Large intestine (tissue), 3 donors: ENCODE measurements at regions not wholly inside any gene's neighbourhood (a gene's known extent, or its start where the extent isn't known, plus 50 kb on each side); places are given as distances from the start of the nearest gene placed in this dataset.

Experiments used
- DNase-seq, 2 donors: peaks; one replicate each; pipeline versions ENCODE4 v3.0.0 to v3.0.0-alpha.2; 2013
- H3K27ac ChIP-seq: one replicate; pipeline ENCODE4 v1.5.1; 2013; ENCODE audit warnings: low read length
- H3K27me3 ChIP-seq: 2 replicates; pipeline ENCODE4 v1.6.1; 2013; ENCODE audit warnings: low read length; ENCODE audit not compliant: control insufficient read depth, insufficient read depth
- H3K36me3 ChIP-seq: 2 replicates; pipeline ENCODE4 v1.6.1; 2013; ENCODE audit warnings: low read length; ENCODE audit not compliant: control insufficient read depth, insufficient read depth
- H3K4me1 ChIP-seq: one replicate; pipeline ENCODE4 v1.6.1; 2013; ENCODE audit warnings: low read length; ENCODE audit not compliant: control insufficient read depth, insufficient read depth
- H3K4me3 ChIP-seq: one replicate; pipeline ENCODE4 v1.5.1; 2013; ENCODE audit warnings: low read length
- H3K9me3 ChIP-seq: one replicate; pipeline ENCODE4 v1.6.1; 2013; ENCODE audit warnings: mild to moderate bottlenecking, low read depth, low read length, moderate library complexity; ENCODE audit not compliant: control insufficient read depth
- WGBS: methylation state at CpG from one replicate; pipeline ENCODE4 v1.1.5; 2013; ENCODE audit warnings: low lambda C conversion rate; ENCODE audit not compliant: insufficient coverage; 5-methylcytosine and 5-hydroxymethylcytosine counted together

DNA sequence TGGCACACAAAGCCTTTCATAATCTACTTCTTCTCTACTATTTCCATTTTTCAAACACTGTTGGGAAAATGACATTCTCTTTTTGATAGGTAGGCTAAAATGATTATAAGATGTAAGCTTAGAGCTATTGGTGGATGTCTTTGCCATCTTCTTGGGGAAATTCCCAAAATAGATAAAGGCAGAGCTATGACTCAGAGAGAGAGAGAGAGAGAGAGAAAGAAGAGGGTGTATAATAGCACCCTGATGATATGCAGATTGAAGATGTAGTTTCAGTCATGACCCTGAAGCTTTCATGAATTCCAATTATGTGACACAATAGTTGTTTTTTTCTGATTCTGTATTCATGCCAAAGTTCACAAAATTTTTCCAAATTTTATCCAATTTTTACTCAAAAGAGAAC, 529.1 kb downstream of the HS3ST4 start:
- Histone ChIP-seq H3K4me1 (no peaks in the 10 kb centered on the region), H3K36me3 (no peaks in the 10 kb centered on the region), H3K9me3 (no peaks in the 10 kb centered on the region), H3K4me3 (no peak overlapping the region), H3K27ac (no peak overlapping the region), H3K27me3 (no peaks in the 10 kb centered on the region)
- no peak for DNase-seq

DNA sequence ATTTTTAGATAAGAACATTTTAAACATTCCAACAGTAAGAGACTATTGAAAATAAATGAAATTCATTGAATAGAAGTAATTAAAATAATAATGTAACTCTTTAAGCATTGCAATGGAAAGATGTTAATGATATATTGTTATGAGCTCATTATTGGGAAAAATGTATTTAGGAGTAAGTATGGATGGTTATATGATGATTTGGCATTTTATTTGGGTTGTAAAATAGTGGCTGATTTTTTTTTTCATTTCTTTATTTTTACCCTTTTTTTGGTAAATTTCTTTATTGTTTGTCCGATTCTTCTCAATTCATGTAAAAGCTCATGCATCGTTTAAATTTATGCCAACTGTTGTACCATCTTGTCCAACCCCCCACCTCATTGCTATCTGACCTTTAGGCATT, 539.9 kb downstream of the HS3ST4 start:
- no peaks in the 10 kb centered on the region for H3K4me1 ChIP-seq
- DNase-seq = no peak
- H3K4me3 ChIP-seq = no peak overlapping the region
- no CpG with 5 or more reads among the region's 2 CpGs for WGBS
- no peak overlapping the region for H3K27ac ChIP-seq
- H3K27me3 ChIP-seq = no peaks in the 10 kb centered on the region
- no peaks in the 10 kb centered on the region for H3K9me3 ChIP-seq
- H3K36me3 ChIP-seq = no peaks in the 10 kb centered on the region

DNA sequence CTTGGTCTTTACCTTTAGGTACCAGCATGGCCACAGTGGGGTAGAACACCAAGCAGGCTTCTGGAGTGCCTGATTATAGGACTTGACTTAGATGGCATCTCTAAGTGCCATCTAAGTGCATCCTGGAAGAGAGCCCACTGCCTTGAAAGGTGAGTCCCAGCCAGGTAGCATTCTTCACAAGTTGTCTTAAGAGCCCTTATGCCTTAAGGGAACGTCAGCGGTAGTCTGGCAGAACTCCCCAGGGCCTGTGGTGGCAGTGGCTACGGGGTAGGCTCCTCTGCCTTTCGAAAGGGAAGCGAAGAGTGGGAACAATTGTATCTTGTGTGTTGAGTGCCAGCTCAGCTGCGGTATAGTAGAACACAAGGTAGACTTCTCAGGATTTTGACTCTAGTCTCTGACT, 549.0 kb downstream of the HS3ST4 start:
- no peak for DNase-seq
- H3K4me3 ChIP-seq = no peak overlapping the region

DNA sequence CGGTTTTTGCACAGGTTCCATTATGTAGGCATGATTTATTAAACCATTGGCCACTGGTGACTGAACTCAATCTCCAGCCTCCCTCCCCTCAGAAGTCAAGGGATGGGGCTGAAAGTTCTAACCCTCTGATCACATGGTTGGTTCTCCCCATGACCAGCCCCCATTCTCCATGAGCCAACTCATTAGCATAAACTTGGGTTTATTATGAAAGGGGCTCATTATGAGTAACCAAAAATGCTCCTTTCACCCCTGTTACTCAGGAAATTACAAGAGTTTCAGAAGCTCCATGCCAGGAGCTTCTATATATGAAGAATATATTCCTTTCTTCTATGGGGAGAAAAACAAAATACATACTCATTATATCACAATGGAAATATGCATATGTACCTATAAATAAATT, 555.3 kb downstream of the HS3ST4 start:
- Histone ChIP-seq H3K9me3 (no peaks in the 10 kb centered on the region), H3K27ac (no peak overlapping the region), H3K27me3 (no peaks in the 10 kb centered on the region), H3K36me3 (no peaks in the 10 kb centered on the region), H3K4me3 (no peak overlapping the region), H3K4me1 (no peaks in the 10 kb centered on the region)
- WGBS = no CpG with 5 or more reads among the region's 1 CpG
- no peak for DNase-seq

More for the DNA sequence above, 549.0 kb downstream of the HS3ST4 start:
- H3K4me1 ChIP-seq = no peaks in the 10 kb centered on the region
- H3K27ac ChIP-seq = no peak overlapping the region
- no peaks in the 10 kb centered on the region for H3K27me3 ChIP-seq
- H3K9me3 ChIP-seq = no peaks in the 10 kb centered on the region
- no peaks in the 10 kb centered on the region for H3K36me3 ChIP-seq
- WGBS = no CpG with 5 or more reads among the region's 6 CpGs

DNA sequence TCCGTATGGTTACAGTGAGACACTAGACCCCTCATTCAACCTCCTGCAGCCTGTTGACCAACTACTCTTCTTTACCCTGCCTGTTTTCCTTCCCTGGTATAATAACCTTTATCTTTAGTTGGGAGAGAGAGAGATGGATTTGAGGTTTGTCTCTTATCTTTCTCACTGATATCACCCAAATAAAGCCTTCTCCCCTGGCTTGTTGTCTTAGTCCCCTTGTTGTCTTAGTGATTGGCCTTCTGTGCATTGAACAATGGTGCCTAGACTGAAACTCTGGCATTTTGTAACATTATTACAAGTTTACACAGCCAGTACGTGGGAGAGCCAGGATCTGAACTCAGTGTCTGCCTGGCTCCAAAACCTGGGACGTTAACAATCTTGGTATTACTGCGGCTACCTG, 560.8 kb downstream of the HS3ST4 start:
- Histone ChIP-seq H3K27me3 (no peaks in the 10 kb centered on the region), H3K9me3 (no peaks in the 10 kb centered on the region), H3K4me1 (no peaks in the 10 kb centered on the region), H3K4me3 (no peak overlapping the region), H3K27ac (no peak overlapping the region), H3K36me3 (no peaks in the 10 kb centered on the region)
- DNase-seq = no peak
- WGBS = 100% methylated on average over 1 of the region's 4 CpGs

DNA sequence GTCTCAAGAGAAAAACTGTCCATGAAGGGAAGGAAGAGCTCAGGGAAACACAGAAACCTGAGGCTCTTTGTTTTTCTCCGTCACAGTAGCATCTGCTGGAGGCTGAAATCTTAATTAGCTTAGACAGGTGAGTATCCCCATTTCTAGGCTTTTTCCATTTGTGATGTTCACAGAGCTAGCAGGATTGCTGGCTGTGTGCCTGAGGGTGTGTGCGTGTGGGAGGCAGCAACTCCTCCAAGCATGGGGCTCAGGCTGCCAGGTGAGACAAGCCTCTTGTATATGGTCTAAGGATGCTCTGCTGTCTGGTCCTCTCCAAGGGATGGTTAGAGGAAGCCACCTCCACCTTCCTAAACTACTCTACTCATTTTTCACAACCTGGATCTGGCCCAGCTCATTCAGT, 569.9 kb downstream of the HS3ST4 start:
- Histone ChIP-seq H3K4me3 (no peak overlapping the region), H3K36me3 (no peaks in the 10 kb centered on the region), H3K9me3 (no peaks in the 10 kb centered on the region), H3K27me3 (no peaks in the 10 kb centered on the region), H3K27ac (no peak overlapping the region), H3K4me1 (no peaks in the 10 kb centered on the region)
- DNase-seq = no peak
- WGBS = no CpG with 5 or more reads among the region's 2 CpGs

DNA sequence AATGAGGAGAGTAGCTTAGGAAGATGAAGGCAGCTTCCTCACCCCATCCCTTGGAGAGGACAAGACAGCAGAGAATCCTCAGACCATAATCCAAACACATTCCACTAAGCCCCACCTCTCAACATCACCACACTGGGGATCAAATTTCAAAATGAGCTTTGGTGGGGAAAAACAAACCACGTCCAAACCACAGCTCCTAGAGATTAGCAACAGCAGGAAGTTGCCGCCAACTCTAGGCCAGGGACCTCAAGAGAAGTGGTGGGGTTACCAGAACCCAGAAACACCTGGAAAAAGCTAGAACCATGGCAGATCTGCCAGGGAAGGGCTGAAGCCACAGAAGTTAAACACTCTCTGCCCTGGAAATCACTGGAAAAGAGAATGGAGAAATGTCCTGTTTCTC, 571.6 kb downstream of the HS3ST4 start:
- no peaks in the 10 kb centered on the region for H3K4me1 ChIP-seq
- H3K27ac ChIP-seq = no peak overlapping the region
- no peak for DNase-seq
- no peaks in the 10 kb centered on the region for H3K36me3 ChIP-seq
- H3K9me3 ChIP-seq = no peaks in the 10 kb centered on the region
- 80% methylated on average over 1 of the region's 2 CpGs for WGBS
- no peaks in the 10 kb centered on the region for H3K27me3 ChIP-seq
- no peak overlapping the region for H3K4me3 ChIP-seq

DNA sequence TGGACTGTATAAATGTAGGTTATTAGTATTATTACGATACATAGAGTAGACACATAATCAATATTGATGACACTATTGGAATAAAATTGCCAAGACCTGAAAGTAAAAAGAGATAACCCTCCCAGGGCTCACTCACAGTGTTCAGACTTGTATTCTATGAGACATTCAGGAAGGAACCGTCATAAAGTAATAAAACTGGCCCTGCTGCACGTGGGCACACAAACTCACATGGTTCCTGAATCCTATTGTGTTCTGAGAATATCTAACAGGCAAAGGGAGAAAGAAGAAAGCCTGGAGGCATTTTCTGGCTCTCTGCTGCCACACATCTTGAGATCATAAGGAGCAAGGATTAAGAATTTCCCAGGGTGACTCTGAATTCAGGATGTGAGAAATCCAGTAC, 575.9 kb downstream of the HS3ST4 start:
- H3K9me3 ChIP-seq = no peaks in the 10 kb centered on the region
- H3K27me3 ChIP-seq = no peaks in the 10 kb centered on the region
- H3K36me3 ChIP-seq = no peaks in the 10 kb centered on the region
- DNase-seq = peak; percentile 54 to 82
- 33% methylated on average over 1 of the region's 3 CpGs for WGBS
- no peaks in the 10 kb centered on the region for H3K4me1 ChIP-seq
- H3K4me3 ChIP-seq = no peak overlapping the region
- H3K27ac ChIP-seq = no peak overlapping the region

DNA sequence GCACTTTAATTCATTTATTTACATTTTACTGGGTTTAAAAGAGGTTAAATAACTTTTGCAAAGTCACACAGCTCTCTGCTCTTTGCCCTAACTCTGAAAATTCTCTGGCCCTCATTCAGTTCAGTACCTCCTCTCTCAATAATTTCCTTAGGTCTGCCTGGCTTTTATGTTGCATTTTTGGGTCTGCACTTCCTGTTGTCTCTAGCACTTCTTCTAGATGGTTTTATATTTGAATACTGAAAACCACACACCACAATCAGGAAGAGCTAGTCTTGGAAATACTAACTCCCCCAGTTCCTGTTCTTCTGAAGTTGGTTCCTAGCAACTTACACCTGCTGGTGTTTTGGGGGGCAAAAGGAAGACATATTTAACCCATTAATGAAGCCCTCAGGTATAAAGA, 577.9 kb downstream of the HS3ST4 start:
- no peaks in the 10 kb centered on the region for H3K36me3 ChIP-seq
- H3K4me3 ChIP-seq = no peak overlapping the region

DNA sequence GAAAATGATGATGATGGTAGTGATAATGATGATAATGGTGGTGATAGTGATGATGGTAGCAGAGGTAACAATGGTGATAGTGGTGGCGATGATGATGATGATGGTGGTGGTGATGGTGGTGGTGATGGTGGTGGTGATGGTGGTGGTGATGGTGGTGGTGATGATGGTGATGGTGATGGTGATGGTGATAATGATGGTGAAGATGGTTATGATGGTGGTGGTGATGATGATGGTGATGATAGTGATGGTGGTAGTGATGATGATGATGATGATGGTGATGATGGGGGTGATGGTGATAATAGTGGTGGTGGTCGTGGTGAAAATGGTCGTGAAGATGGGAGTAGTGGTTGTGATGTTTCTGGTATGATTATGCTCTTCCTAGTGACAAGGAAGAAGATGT, 581.8 kb downstream of the HS3ST4 start:
- Histone ChIP-seq H3K4me3 (no peak overlapping the region), H3K9me3 (no peaks in the 10 kb centered on the region), H3K27me3 (no peaks in the 10 kb centered on the region), H3K36me3 (no peaks in the 10 kb centered on the region), H3K27ac (no peak overlapping the region), H3K4me1 (no peaks in the 10 kb centered on the region)
- no CpG with 5 or more reads among the region's 3 CpGs for WGBS
- DNase-seq = no peak

More for the DNA sequence above, 577.9 kb downstream of the HS3ST4 start:
- Histone ChIP-seq H3K27ac (no peak overlapping the region), H3K4me1 (no peaks in the 10 kb centered on the region), H3K9me3 (no peaks in the 10 kb centered on the region), H3K27me3 (no peaks in the 10 kb centered on the region)
- DNase-seq = no peak

DNA sequence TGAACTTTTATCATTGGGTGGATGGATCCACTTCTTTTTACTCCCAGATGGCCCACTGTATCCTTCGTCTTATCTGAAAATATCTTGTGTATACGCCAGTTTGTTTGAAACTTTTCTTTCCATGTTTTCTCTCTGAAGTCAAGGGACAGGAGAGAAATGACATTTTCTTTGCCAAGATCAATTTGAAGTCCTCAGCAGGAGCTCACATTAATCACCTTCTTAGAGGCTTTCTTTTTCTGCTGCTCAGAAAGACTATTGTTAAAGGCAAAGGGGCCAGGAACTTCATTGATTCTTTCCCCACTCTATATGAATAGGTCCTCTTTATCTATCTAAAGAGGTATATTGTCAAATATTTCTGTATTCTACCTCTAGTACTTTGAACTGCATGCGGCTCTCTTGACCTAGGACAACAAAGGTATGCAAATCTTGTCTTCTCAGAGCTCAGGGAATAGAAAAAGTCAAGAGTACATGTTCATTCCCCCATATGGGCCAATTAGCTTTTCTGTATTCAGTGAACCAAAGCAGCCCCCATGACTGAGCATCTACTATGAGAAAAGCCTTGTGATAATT, 583.3 kb downstream of the HS3ST4 start:
- no peak overlapping the region for H3K4me3 ChIP-seq
- H3K9me3 ChIP-seq = no peaks in the 10 kb centered on the region
- no peaks in the 10 kb centered on the region for H3K27me3 ChIP-seq
- no peak overlapping the region for H3K27ac ChIP-seq
- H3K36me3 ChIP-seq = no peaks in the 10 kb centered on the region
- DNase-seq = no peak
- no peaks in the 10 kb centered on the region for H3K4me1 ChIP-seq
- WGBS = 73% methylated on average over 2 of the region's 3 CpGs
